HL-60 (cell line): ENCODE measurements at regions not wholly inside any gene's neighbourhood (a gene's known extent, or its start where the extent isn't known, plus 50 kb on each side); places are given as distances from the start of the nearest gene placed in this dataset.

ENCODE experiments used
- POLR2AphosphoS5 ChIP-seq: IDR thresholded peaks from 2 replicates; pipeline ENCODE4 v1.6.1; 2012; ENCODE audit warnings: low read depth
- TF ChIP-seq, protein P1 (sequence below): IDR thresholded peaks from one replicate; pipeline ENCODE4 v1.5.1; 2011; ENCODE audit warnings: low read length, control low read depth, inconsistent platforms; ENCODE audit not compliant: insufficient read depth

DNA sequence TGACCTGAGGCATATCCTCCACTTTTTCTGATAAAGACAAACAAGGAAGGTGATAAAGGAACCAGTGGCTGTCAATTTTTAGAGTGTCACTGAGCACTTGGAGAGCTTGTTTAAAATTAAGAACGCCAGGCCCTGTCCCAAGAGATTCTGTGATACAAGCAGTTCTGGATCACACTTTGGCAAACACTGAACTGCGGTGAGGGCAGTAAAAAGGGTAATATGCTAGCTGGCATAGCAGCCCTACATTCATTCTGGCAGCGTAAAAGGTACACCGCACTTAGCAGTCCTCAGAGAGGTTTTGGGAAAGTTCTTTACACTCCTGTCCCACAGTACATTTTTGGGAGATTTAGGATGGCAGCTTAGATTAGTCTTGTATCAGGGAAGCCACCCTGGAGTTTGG is 101.3 kb upstream of the CCDC150 start:
- TF ChIP-seq, protein P1, sequence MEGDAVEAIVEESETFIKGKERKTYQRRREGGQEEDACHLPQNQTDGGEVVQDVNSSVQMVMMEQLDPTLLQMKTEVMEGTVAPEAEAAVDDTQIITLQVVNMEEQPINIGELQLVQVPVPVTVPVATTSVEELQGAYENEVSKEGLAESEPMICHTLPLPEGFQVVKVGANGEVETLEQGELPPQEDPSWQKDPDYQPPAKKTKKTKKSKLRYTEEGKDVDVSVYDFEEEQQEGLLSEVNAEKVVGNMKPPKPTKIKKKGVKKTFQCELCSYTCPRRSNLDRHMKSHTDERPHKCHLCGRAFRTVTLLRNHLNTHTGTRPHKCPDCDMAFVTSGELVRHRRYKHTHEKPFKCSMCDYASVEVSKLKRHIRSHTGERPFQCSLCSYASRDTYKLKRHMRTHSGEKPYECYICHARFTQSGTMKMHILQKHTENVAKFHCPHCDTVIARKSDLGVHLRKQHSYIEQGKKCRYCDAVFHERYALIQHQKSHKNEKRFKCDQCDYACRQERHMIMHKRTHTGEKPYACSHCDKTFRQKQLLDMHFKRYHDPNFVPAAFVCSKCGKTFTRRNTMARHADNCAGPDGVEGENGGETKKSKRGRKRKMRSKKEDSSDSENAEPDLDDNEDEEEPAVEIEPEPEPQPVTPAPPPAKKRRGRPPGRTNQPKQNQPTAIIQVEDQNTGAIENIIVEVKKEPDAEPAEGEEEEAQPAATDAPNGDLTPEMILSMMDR, result no peak
- no peak for TF ChIP-seq POLR2AphosphoS5
